HuH-7.5 (cell line): ENCODE measurements at regions not wholly inside any gene's neighbourhood (a gene's known extent, or its start where the extent isn't known, plus 50 kb on each side); places are given as distances from the start of the nearest gene placed in this dataset.

ENCODE experiments used
- DNase-seq: peaks from one replicate; pipeline ENCODE4 v3.0.0; 2011; ENCODE audit warnings: low spot score

- no peak for DNase-seq
These were observed 412.9 kb upstream of the SALL3 start for GRCh38 chr18:78566720-78567119.

- no peak for DNase-seq
These were observed 408.4 kb upstream of the SALL3 start for GRCh38 chr18:78571063-78571785.

- no peak for DNase-seq
These were observed 407.7 kb upstream of the SALL3 start for GRCh38 chr18:78571831-78572347.

- no peak for DNase-seq
These were observed 405.8 kb upstream of the SALL3 start for GRCh38 chr18:78573773-78574172.

GRCh38 chr18:78576967-78577366 lies 402.7 kb upstream of the SALL3 start:
- no peak for DNase-seq

GRCh38 chr18:78579449-78579848 lies 400.2 kb upstream of the SALL3 start:
- DNase-seq: no peak

- no peak for DNase-seq
These were observed 399.6 kb upstream of the SALL3 start for GRCh38 chr18:78579854-78580577.

GRCh38 chr18:78580835-78581339 lies 398.7 kb upstream of the SALL3 start:
- DNase-seq: no peak

- DNase-seq: no peak
These were observed 397.4 kb upstream of the SALL3 start for GRCh38 chr18:78582181-78582709.

GRCh38 chr18:78582898-78583738 lies 396.5 kb upstream of the SALL3 start:
- DNase-seq: no peak

GRCh38 chr18:78583739-78584458 lies 395.7 kb upstream of the SALL3 start:
- no peak for DNase-seq

- DNase-seq: no peak
These were observed 395.1 kb upstream of the SALL3 start for GRCh38 chr18:78584459-78585022.

- no peak for DNase-seq
These were observed 393.0 kb upstream of the SALL3 start for GRCh38 chr18:78586586-78586985.

- DNase-seq: no peak
These were observed 392.5 kb upstream of the SALL3 start for GRCh38 chr18:78587096-78587495.

GRCh38 chr18:78587626-78588600 lies 391.7 kb upstream of the SALL3 start:
- DNase-seq: no peak

GRCh38 chr18:78589916-78590437 lies 389.6 kb upstream of the SALL3 start:
- no peak for DNase-seq

GRCh38 chr18:78595453-78595852 lies 384.2 kb upstream of the SALL3 start:
- DNase-seq: no peak

GRCh38 chr18:78595924-78596573 lies 383.6 kb upstream of the SALL3 start:
- no peak for DNase-seq

- DNase-seq: no peak
These were observed 382.7 kb upstream of the SALL3 start for GRCh38 chr18:78596794-78597345.
